MCF 10A (cell line): ENCODE measurements at regions not wholly inside any gene's neighbourhood (a gene's known extent, or its start where the extent isn't known, plus 50 kb on each side); places are given as distances from the start of the nearest gene placed in this dataset.

Source experiments
- BruUV-seq: library from RNA; stranded (reverse); fragments of 400-500 nt; replicated peaks from 2 replicates; lab custom pipeline; 2021; lab: Mats Ljungman, UMichigan
- CTCF ChIA-PET: fragments of 300-600 bp; sonication (Branson Sonifier 250); formaldehyde crosslinking; extraction: SDS; loops from one replicate; lab custom pipeline; 2021; ENCODE audit warnings: antibody characterized with exemption, inconsistent platforms; lab: Yijun Ruan, JAX
- POLR2A ChIA-PET: fragments of 300-600, 350-650 bp; sonication (Branson Sonifier 250); formaldehyde crosslinking; extraction: SDS; loops from one replicate; lab custom pipeline; 2020; ENCODE audit warnings: antibody characterized with exemption, inconsistent platforms; lab: Yijun Ruan, JAX
- DNase-seq: peaks from one replicate; pipeline ENCODE4 v3.0.0-alpha.2; 2018; ENCODE audit not compliant: unreplicated experiment
- H3K27ac Mint-ChIP-seq: one replicate; pipeline ENCODE4 v1.8.0; 2022; ENCODE audit warnings: mild to moderate bottlenecking, low read depth, mixed read lengths; ENCODE audit not compliant: unreplicated experiment
- H3K27me3 Mint-ChIP-seq: one replicate; pipeline ENCODE4 v1.8.0; 2022; ENCODE audit warnings: mixed read lengths; ENCODE audit not compliant: insufficient read depth, unreplicated experiment
- H3K36me3 Mint-ChIP-seq: one replicate; pipeline ENCODE4 v1.8.0; 2022; ENCODE audit warnings: mild to moderate bottlenecking, moderate library complexity, mixed read lengths; ENCODE audit not compliant: insufficient read depth, unreplicated experiment
- H3K4me1 Mint-ChIP-seq: one replicate; pipeline ENCODE4 v1.8.0; 2022; ENCODE audit warnings: mixed read lengths; ENCODE audit not compliant: insufficient read depth, unreplicated experiment
- H3K4me3 Mint-ChIP-seq: one replicate; pipeline ENCODE4 v1.8.0; 2022; ENCODE audit warnings: mild to moderate bottlenecking, moderate library complexity, mixed read lengths; ENCODE audit not compliant: unreplicated experiment
- H3K9me3 Mint-ChIP-seq: one replicate; pipeline ENCODE4 v1.8.0; 2022; ENCODE audit warnings: mixed read lengths; ENCODE audit not compliant: unreplicated experiment
- intact Hi-C: fragments of 100-400 bp; cut with micrococcal nuclease; formaldehyde crosslinking; loops from 2 replicates; pipeline ENCODE4 v1.14.1; 2022
- TF ChIP-seq, protein P1 (sequence below): fragments of 200-600 bp; IDR thresholded peaks from one replicate; pipeline ENCODE4 v1.8.0; 2022; ENCODE audit warnings: antibody characterized with exemption, mild to moderate bottlenecking; ENCODE audit not compliant: unreplicated experiment

DNA sequence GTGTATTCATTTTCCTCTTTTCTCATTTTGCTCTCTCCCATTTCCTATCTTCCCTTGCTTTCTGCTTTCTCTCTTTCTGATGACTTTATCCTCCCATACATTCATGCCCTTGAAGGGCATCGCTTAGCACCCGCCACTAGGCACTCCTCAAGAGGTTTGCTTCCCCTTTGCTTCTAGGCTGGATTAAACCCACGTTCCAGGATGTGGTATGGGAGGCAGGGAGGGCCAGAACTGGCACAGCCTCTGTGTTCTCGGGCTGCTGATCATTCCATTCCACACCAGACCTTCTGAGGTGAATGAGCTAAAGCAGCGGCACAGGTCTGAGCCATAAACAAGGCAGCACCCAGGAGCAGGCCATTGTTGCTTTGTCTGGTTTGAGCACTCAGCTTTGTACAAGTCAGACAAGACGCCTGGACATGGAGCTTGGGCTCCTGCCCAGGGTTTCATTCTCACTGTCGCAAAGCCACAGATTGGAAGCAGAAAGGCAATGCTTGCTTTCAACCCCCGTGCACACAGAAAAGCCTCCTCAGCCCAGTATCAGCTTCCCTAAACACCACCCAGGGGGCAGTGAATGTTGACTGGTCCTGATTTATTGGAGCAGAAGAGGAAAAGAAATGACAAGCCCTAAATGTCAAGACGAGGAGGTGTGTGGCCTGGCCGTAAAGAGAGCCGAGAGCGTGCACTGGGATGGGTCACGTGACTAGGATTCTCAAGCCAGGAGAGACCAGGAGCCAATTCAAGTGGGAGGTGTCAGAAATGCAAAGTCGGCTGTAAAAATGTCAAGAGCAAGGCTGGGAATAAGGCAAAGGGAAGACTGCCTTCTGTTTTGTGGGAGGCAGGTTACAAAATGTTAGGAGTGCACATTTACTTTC is 218.0 kb upstream of the SERP2 start:
- ChIA-PET POLR2A (interaction anchor here (0.6 to 8.1 kb wide), 4 partner anchors 122 to 1103 kb away, joined by 3 to 80 read pairs (median 3); no protein-coding TSS in a partner anchor), CTCF (interaction anchor here (0.5 to 0.7 kb wide), 3 partner anchors 173 to 1952 kb away, joined by 3 to 4 read pairs (median 4); no protein-coding TSS in a partner anchor)
- BruUV-seq: no TSS peak
- no peaks in the 10 kb centered on the region for H3K9me3 Mint-ChIP-seq
- intact Hi-C loops: no loop called here
- peaks cover 6% of the 10 kb centered on the region for H3K36me3 Mint-ChIP-seq
- TF ChIP-seq, protein P1, sequence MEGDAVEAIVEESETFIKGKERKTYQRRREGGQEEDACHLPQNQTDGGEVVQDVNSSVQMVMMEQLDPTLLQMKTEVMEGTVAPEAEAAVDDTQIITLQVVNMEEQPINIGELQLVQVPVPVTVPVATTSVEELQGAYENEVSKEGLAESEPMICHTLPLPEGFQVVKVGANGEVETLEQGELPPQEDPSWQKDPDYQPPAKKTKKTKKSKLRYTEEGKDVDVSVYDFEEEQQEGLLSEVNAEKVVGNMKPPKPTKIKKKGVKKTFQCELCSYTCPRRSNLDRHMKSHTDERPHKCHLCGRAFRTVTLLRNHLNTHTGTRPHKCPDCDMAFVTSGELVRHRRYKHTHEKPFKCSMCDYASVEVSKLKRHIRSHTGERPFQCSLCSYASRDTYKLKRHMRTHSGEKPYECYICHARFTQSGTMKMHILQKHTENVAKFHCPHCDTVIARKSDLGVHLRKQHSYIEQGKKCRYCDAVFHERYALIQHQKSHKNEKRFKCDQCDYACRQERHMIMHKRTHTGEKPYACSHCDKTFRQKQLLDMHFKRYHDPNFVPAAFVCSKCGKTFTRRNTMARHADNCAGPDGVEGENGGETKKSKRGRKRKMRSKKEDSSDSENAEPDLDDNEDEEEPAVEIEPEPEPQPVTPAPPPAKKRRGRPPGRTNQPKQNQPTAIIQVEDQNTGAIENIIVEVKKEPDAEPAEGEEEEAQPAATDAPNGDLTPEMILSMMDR: no peak
- H3K4me1 Mint-ChIP-seq: peaks cover 21% of the 10 kb centered on the region
- peak overlapping the region; percentile 36 for H3K27ac Mint-ChIP-seq
- no peak overlapping the region for H3K4me3 Mint-ChIP-seq
- no peak for DNase-seq
- H3K27me3 Mint-ChIP-seq: no peaks in the 10 kb centered on the region

DNA sequence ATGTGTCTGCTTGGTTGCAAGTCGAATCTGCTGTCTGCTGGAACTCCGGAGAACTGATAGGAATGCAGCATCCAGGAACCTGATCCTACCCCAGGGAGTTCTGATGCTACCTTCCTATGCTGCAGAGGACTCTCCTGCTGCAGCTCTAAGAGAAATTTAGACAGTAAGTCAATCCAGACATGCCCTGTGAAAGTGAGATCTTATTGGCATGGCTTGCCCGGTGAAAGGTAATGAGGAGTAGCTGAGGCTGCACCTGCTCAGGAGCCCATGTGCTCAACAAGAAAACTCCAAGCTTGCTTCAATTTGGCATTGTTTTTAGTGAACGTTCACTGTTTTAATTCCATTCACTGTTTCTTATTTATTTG is 217.3 kb upstream of the SERP2 start:
- BruUV-seq: no TSS peak
- H3K36me3 Mint-ChIP-seq: peaks cover 6% of the 10 kb centered on the region
- H3K27me3 Mint-ChIP-seq: no peaks in the 10 kb centered on the region
- H3K4me3 Mint-ChIP-seq: no peak overlapping the region
- POLR2A ChIA-PET: interaction anchor here (0.7 to 8.1 kb wide), 2 partner anchors 123 to 280 kb away, joined by 3 to 80 read pairs; no protein-coding TSS in a partner anchor
- CTCF ChIA-PET: interaction anchor here (0.6 kb wide), 1 partner anchor 658 kb away, joined by 3 read pairs; no protein-coding TSS in a partner anchor
- peak overlapping the region; percentile 36 for H3K27ac Mint-ChIP-seq
- no peaks in the 10 kb centered on the region for H3K9me3 Mint-ChIP-seq
- H3K4me1 Mint-ChIP-seq: peaks cover 21% of the 10 kb centered on the region
- intact Hi-C loops: no loop called here
- TF ChIP-seq, protein P1: no peak
- no peak for DNase-seq

DNA sequence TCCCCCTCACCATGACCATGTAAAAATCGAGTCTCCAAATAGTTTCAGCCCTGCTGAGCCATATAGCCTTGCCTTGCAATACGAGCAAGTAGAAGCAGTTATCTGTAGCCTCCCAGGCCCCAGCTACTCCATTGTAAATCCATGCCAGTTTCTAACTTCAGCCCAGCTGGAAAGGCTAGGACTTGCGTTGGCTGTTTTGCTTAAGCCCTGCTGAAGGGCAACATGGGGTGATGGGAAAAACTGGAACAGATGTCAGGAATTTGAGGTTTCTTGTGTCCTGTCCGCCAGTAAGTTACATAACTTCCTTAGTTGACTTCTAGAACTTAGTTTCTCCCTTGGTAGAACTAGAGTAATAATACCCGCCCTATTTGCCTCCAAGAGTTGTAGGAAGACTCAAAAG is 216.0 kb upstream of the SERP2 start:
- Mint-ChIP-seq H3K36me3 (peaks cover 6% of the 10 kb centered on the region), H3K4me3 (no peak overlapping the region), H3K27ac (no peak overlapping the region), H3K9me3 (no peaks in the 10 kb centered on the region), H3K27me3 (no peaks in the 10 kb centered on the region), H3K4me1 (peaks cover 21% of the 10 kb centered on the region)
- TF ChIP-seq, protein P1: no peak
- intact Hi-C loops: no loop called here
- no TSS peak for BruUV-seq
- DNase-seq: no peak
- POLR2A ChIA-PET: interaction anchor here (8.1 kb wide), 1 partner anchor 278 kb away, joined by 80 read pairs; no protein-coding TSS in a partner anchor
- CTCF ChIA-PET: interaction anchor here (0.7 kb wide), 1 partner anchor 17 kb away, joined by 4 read pairs; no protein-coding TSS in a partner anchor

DNA sequence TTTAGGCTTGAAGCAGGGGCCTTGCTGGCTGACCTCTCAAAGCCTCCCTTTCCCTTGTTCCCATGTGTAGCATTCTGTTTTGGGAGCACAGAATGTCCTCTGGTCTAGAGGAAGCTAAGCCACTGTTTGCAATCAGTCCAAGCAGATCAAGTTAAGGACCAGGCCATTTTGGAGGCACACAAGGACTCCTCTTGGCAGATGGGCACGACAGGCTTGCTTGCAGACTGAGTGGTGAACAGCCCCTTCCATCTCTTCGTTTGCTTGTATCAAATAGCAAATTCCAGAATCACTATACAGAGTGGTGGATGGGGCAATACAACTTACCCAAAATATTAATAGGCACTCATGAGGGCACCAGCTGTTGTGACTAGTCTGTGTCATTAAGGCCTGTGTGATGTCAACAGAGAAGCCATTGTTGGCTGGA is 215.5 kb upstream of the SERP2 start:
- no peaks in the 10 kb centered on the region for H3K27me3 Mint-ChIP-seq
- TF ChIP-seq, protein P1: no peak
- H3K4me3 Mint-ChIP-seq: no peak overlapping the region
- no TSS peak for BruUV-seq
- peaks cover 5% of the 10 kb centered on the region for H3K36me3 Mint-ChIP-seq
- intact Hi-C loops: no loop called here
- ChIA-PET CTCF (interaction anchor here (0.7 to 1.4 kb wide), 2 partner anchors 10 to 325 kb away, joined by 3 to 4 read pairs; no protein-coding TSS in a partner anchor), POLR2A (interaction anchor here (2.5 to 8.1 kb wide), 2 partner anchors 153 to 278 kb away, joined by 25 to 80 read pairs; no protein-coding TSS in a partner anchor)
- DNase-seq: no peak
- H3K4me1 Mint-ChIP-seq: peaks cover 21% of the 10 kb centered on the region
- no peaks in the 10 kb centered on the region for H3K9me3 Mint-ChIP-seq
- peak overlapping the region; percentile 98 for H3K27ac Mint-ChIP-seq
